K562 (cell line): ENCODE measurements at regions not wholly inside any gene's neighbourhood (a gene's known extent, or its start where the extent isn't known, plus 50 kb on each side); places are given as distances from the start of the nearest gene placed in this dataset.
A peak's percentile ranks its signal among the peaks of the same experiment; 100 is the strongest.

Experiments used
- ATAC-seq: fragments of 200-7000 bp; cut with Tn5 transposase; 3 replicates; pipeline ENCODE4 v1.9.1; 2020; ENCODE audit warnings: moderate library complexity
- BruUV-seq: library from RNA; stranded (reverse); fragments of 400-500 nt; replicated peaks from 2 replicates; lab custom pipeline; 2021; lab: Mats Ljungman, UMichigan
- CTCF ChIA-PET: fragments of 300-600 bp; formaldehyde crosslinking; extraction: SDS; loops from one replicate; lab custom pipeline; 2021; ENCODE audit warnings: low intra/inter-chr PET ratio; lab: Yijun Ruan, JAX
- POLR2A ChIA-PET: fragments of 300-600, 350-650 bp; sonication (Branson Sonifier 250); formaldehyde crosslinking; extraction: SDS; loops from one replicate; lab custom pipeline; 2021; ENCODE audit warnings: antibody characterized with exemption, inconsistent platforms; lab: Yijun Ruan, JAX
- DNase-seq, 4 experiments: peaks; one replicate each; pipeline versions ENCODE4 v3.0.0 to v3.0.0-alpha.2; 2011 to 2018; ENCODE audit warnings: low spot score in 3 of 4, mixed read lengths in 3 of 4; ENCODE audit errors: extremely low read depth in 1 of 4
- FAIRE-seq: peaks from 2 replicates; lab custom pipeline; 2011; peaks lifted over from hg19 to GRCh38; lab: Jason Lieb, UNC
- H2AFZ ChIP-seq: 2 replicates; pipeline ENCODE4 v1.6.0; 2011; ENCODE audit warnings: low read depth, low read length, control low read depth, inconsistent platforms
- H3K27ac ChIP-seq: fragments of 200-600 bp; 3 replicates; pipeline ENCODE4 v1.8.0; 2011; ENCODE audit warnings: low read depth, mild to moderate bottlenecking, control low read depth, inconsistent platforms, low read length, moderate library complexity, mixed read lengths; ENCODE audit errors: extremely low read depth
- H3K27me3 ChIP-seq, 2 experiments: fragments of 300-600 bp in 1 of 2; 2 replicates in 1 of 2; 3 replicates in 1 of 2; pipeline versions ENCODE4 v1.6.0 to v1.8.0; 2011; ENCODE audit warnings: inconsistent platforms in 2 of 2, low read length in 2 of 2, mild to moderate bottlenecking in 1 of 2, mixed read lengths in 1 of 2, moderate library complexity in 1 of 2; ENCODE audit not compliant: control insufficient read depth in 2 of 2, insufficient read depth in 2 of 2
- H3K36me3 ChIP-seq: fragments of 300-600 bp; 3 replicates; pipeline ENCODE4 v1.8.0; 2011; ENCODE audit warnings: mild to moderate bottlenecking, low read length, inconsistent platforms; ENCODE audit not compliant: control insufficient read depth, insufficient read depth
- H3K4me1 ChIP-seq, 2 experiments: fragments of 200-600 bp in 1 of 2; replicated peaks in 1 of 2; 2 replicates in 1 of 2; 3 replicates in 1 of 2; pipeline versions ENCODE4 v1.5.1 to v1.8.0; 2011; ENCODE audit warnings: inconsistent platforms in 2 of 2, low read length in 2 of 2, mild to moderate bottlenecking in 1 of 2, mixed read lengths in 1 of 2, moderate library complexity in 1 of 2; ENCODE audit not compliant: control insufficient read depth in 2 of 2, insufficient read depth in 2 of 2
- H3K4me2 ChIP-seq: 2 replicates; pipeline ENCODE4 v1.6.1; 2011; ENCODE audit warnings: low read length, control low read depth, inconsistent platforms, mixed read lengths; ENCODE audit not compliant: insufficient read depth
- H3K4me3 ChIP-seq: fragments of 200-600 bp; sonication (generic), shearing (Covaris generic); 2 replicates; pipeline ENCODE4 v1.5.1; 2016; ENCODE audit warnings: control low read depth, inconsistent platforms
- H3K79me2 ChIP-seq: fragments of 200-600 bp; 3 replicates; pipeline ENCODE4 v1.8.0; 2011; ENCODE audit warnings: low read length, inconsistent platforms; ENCODE audit not compliant: control insufficient read depth, insufficient read depth
- H3K9ac ChIP-seq, 2 experiments: 2 replicates each; pipeline versions ENCODE4 v1.6.0 to v1.6.1; 2011; ENCODE audit warnings: low read depth in 2 of 2, low read length in 2 of 2, control low read depth in 1 of 2, inconsistent platforms in 1 of 2, mild to moderate bottlenecking in 1 of 2, mixed read lengths in 1 of 2; ENCODE audit not compliant: insufficient read depth in 1 of 2
- H3K9me1 ChIP-seq: one replicate; pipeline ENCODE4 v1.6.0; 2011; ENCODE audit warnings: inconsistent platforms, mild to moderate bottlenecking, low read length, moderate library complexity; ENCODE audit not compliant: control insufficient read depth, insufficient read depth
- H3K9me3 ChIP-seq: replicated peaks from 2 replicates; pipeline ENCODE4 v1.5.1; 2011; ENCODE audit warnings: low read depth, low read length, inconsistent platforms; ENCODE audit not compliant: control insufficient read depth, insufficient read depth
- H4K20me1 ChIP-seq: replicated peaks from 2 replicates; pipeline ENCODE4 v1.6.1; 2011; ENCODE audit warnings: low read length, inconsistent platforms, mixed read lengths; ENCODE audit not compliant: control insufficient read depth, insufficient read depth
- BRD4 ChIP-seq: fragments of 200-600 bp; sonication (generic); IDR thresholded peaks from 2 replicates; pipeline ENCODE4 v1.6.1; 2017; ENCODE audit warnings: inconsistent platforms
- CHD1 ChIP-seq: fragments of 200-600 bp; sonication (generic); IDR thresholded peaks from one replicate; pipeline ENCODE4 v1.6.1; 2012; ENCODE audit warnings: mild to moderate bottlenecking, moderate library complexity, low read length, inconsistent platforms
- CHD4 ChIP-seq: fragments of 200-600 bp; sonication (generic); IDR thresholded peaks from 3 replicates; pipeline ENCODE4 v1.6.1; 2012; ENCODE audit warnings: low read depth, mild to moderate bottlenecking, mixed read lengths, low read length, inconsistent platforms; ENCODE audit not compliant: insufficient read depth, insufficient replicate concordance, poor library complexity, severe bottlenecking
- DMBX1 ChIP-seq: fragments of 250-450 bp; sonication (Bioruptor Pico); IDR thresholded peaks from 2 replicates; pipeline ENCODE4 v1.8.0; 2022; ENCODE audit warnings: inconsistent platforms, mild to moderate bottlenecking, moderate library complexity, borderline replicate concordance
- HNRNPK ChIP-seq: fragments of 200-400 bp; formaldehyde crosslinking; IDR thresholded peaks from one replicate; pipeline ENCODE4 v1.6.1; 2018; ENCODE audit warnings: mild to moderate bottlenecking, low read depth, low read length; ENCODE audit not compliant: poor library complexity, severe bottlenecking
- HNRNPL ChIP-seq: fragments of 200-400 bp; formaldehyde crosslinking; IDR thresholded peaks from 2 replicates; pipeline ENCODE4 v1.6.1; 2017; ENCODE audit warnings: low read depth, mild to moderate bottlenecking, low read length
- HNRNPLL ChIP-seq: fragments of 200-400 bp; formaldehyde crosslinking; IDR thresholded peaks from 2 replicates; pipeline ENCODE4 v1.6.1; 2017; ENCODE audit warnings: low read length, low read depth, mild to moderate bottlenecking; ENCODE audit not compliant: poor library complexity, severe bottlenecking
- MCM3 ChIP-seq: fragments of 450-650 bp; IDR thresholded peaks from 2 replicates; pipeline ENCODE4 v1.6.1; 2016
- NELFE ChIP-seq: IDR thresholded peaks from 2 replicates; pipeline ENCODE4 v1.6.1; 2011; ENCODE audit warnings: mild to moderate bottlenecking; ENCODE audit not compliant: insufficient read depth, insufficient read length
- RFX7 ChIP-seq: fragments of 250-450 bp; sonication (Bioruptor Pico); IDR thresholded peaks from 2 replicates; pipeline ENCODE4 v1.5.1; 2021; ENCODE audit warnings: mild to moderate bottlenecking
- RNF2 ChIP-seq: sonication (generic); IDR thresholded peaks from 2 replicates; pipeline ENCODE4 v1.6.1; 2016
- ZNF778 ChIP-seq: fragments of 450-650 bp; formaldehyde crosslinking; IDR thresholded peaks from 2 replicates; pipeline ENCODE4 v1.4.0; 2020; ENCODE audit warnings: mild to moderate bottlenecking, moderate library complexity
- ZNF79 ChIP-seq: fragments of 250-450 bp; sonication (Bioruptor Pico); IDR thresholded peaks from 2 replicates; pipeline ENCODE4 v1.4.0; 2020; ENCODE audit warnings: low read depth, mild to moderate bottlenecking, moderate library complexity
- WGBS: fragments of 100-300 bp; shearing (Covaris generic); methylation state at CpG from one replicate; pipeline ENCODE4 v1.1.6; 2016; ENCODE audit warnings: low coverage, mixed read lengths; ENCODE audit not compliant: insufficient coverage; ENCODE audit errors: missing lambda C conversion rate; 5-methylcytosine and 5-hydroxymethylcytosine counted together
- in situ Hi-C: fragments of 300-500 bp; cut with MboI; formaldehyde crosslinking; loops from 4 replicates; pipeline ENCODE4 v1.15.0; 2018; ENCODE audit warnings: inconsistent platforms, mixed read lengths
- intact Hi-C: fragments of 100-400 bp; cut with micrococcal nuclease; formaldehyde crosslinking; loops from 2 replicates; pipeline ENCODE4 v1.14.2; 2022
- TF ChIP-seq, protein P1 (sequence below): fragments of 450-650 bp; formaldehyde crosslinking; IDR thresholded peaks from 2 replicates; pipeline ENCODE4 v1.4.0; 2020; ENCODE audit warnings: mild to moderate bottlenecking, moderate library complexity
- TF ChIP-seq, protein P2 (sequence below): fragments of 450-650 bp; formaldehyde crosslinking; IDR thresholded peaks from 2 replicates; pipeline ENCODE4 v1.4.0; 2020; ENCODE audit warnings: mild to moderate bottlenecking

DNA sequence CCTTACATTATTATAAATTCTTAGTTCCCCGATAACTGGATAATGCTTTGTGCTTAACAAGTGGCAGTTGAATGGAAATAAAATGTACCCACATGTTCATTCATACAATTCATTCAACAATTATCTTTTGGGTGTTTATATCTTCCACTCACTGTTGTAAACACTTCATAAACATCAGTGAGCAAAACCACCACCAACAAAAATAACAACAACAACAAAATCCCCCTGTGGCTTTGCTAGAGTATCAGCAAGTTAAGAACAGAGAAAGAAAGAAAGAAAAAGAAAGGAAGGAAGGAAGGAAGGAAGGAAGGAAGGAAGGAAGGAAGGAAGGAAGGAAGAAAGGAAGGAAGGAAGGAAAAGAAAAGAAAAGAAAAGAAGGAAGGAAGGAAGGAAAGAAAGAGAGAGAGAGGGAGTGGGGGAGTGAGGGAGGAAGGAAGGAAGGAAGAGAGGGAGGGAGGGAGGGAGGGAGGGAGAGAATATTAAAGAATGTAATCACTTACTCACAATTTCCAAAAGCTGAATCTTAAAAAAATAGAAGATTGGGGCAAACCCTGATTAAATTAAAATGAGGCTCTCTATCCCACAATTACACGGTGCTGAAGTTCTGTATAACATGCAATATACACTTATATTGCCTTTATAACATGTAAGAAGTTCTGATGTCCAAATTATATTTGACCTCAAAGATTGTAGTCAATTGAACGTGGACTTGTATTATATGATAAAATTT, 2238.8 kb downstream of the LRRC4C start:
- Histone ChIP-seq H3K9me3 (no peaks in the 10 kb centered on the region), H4K20me1 (no peaks in the 10 kb centered on the region), H3K4me2 (no peak overlapping the region), H3K9ac (no peak overlapping the region), H3K79me2 (no peaks in the 10 kb centered on the region), H3K27me3 (no peaks in the 10 kb centered on the region), H3K27ac (no peak overlapping the region), H2AFZ (no peak overlapping the region), H3K4me1 (no peaks in the 10 kb centered on the region), H3K9me1 (no peaks in the 10 kb centered on the region), H3K36me3 (no peaks in the 10 kb centered on the region), H3K4me3 (no peak overlapping the region)
- intact Hi-C loops (no loop called here), in situ Hi-C loops (no loop called here)
- WGBS, result 4% methylated on average over 3 of the region's 3 CpGs
- ATAC-seq (no peak), DNase-seq (no peak), FAIRE-seq (no peak)
- CTCF ChIA-PET, result no interaction called here
- POLR2A ChIA-PET, result no interaction called here
- BruUV-seq, result no TSS peak
- no peak for TF ChIP-seq DMBX1 (CRISPR knock-in tag)
- TF ChIP-seq RFX7 (CRISPR knock-in tag), result no peak
- peak; percentile 31 for TF ChIP-seq HNRNPK
- TF ChIP-seq RNF2, result no peak

DNA sequence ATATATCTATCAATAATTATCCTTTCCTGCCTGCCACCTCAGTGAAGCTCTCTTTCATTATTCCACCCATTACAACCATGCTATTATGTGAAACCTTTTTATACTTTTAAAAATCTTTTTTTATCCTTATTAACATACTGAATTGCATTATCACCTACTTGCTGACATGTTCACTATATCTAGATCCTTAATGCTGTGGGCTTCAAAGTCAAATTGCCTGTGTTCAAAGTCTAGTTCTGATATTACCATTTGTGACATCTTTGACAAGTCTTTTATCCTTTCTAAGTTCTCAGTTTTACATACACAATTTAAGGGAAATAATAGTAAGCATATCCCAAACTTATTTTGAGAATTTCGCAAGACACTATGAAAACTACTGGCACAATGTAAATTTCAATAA, 2239.4 kb downstream of the LRRC4C start:
- ChIA-PET CTCF (no interaction called here), POLR2A (no interaction called here)
- in situ Hi-C loops, result no loop called here

More for the DNA sequence above, 2239.4 kb downstream of the LRRC4C start:
- Histone ChIP-seq H3K36me3 (no peaks in the 10 kb centered on the region), H3K27ac (no peak overlapping the region), H3K4me1 (no peaks in the 10 kb centered on the region), H4K20me1 (no peaks in the 10 kb centered on the region), H3K9me1 (no peaks in the 10 kb centered on the region), H3K9ac (no peak overlapping the region), H2AFZ (no peak overlapping the region), H3K4me3 (no peak overlapping the region), H3K79me2 (no peaks in the 10 kb centered on the region), H3K9me3 (no peaks in the 10 kb centered on the region), H3K27me3 (no peaks in the 10 kb centered on the region), H3K4me2 (no peak overlapping the region)
- 0% methylated on average over 1 of the region's 1 CpG for WGBS
- no TSS peak for BruUV-seq
- no peak for DNase-seq
- no peak for TF ChIP-seq CHD1
- TF ChIP-seq MCM3, result no peak
- TF ChIP-seq NELFE, result no peak
- no peak for TF ChIP-seq HNRNPLL
- no peak for TF ChIP-seq CHD4
- no peak for TF ChIP-seq ZNF79 (CRISPR knock-in tag)
- no peak for TF ChIP-seq HNRNPL
- TF ChIP-seq BRD4, result no peak
- no peak for TF ChIP-seq ZNF778 (CRISPR knock-in tag)
- TF ChIP-seq, protein P1, sequence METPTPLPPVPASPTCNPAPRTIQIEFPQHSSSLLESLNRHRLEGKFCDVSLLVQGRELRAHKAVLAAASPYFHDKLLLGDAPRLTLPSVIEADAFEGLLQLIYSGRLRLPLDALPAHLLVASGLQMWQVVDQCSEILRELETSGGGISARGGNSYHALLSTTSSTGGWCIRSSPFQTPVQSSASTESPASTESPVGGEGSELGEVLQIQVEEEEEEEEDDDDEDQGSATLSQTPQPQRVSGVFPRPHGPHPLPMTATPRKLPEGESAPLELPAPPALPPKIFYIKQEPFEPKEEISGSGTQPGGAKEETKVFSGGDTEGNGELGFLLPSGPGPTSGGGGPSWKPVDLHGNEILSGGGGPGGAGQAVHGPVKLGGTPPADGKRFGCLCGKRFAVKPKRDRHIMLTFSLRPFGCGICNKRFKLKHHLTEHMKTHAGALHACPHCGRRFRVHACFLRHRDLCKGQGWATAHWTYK, result no peak
- TF ChIP-seq, protein P2, sequence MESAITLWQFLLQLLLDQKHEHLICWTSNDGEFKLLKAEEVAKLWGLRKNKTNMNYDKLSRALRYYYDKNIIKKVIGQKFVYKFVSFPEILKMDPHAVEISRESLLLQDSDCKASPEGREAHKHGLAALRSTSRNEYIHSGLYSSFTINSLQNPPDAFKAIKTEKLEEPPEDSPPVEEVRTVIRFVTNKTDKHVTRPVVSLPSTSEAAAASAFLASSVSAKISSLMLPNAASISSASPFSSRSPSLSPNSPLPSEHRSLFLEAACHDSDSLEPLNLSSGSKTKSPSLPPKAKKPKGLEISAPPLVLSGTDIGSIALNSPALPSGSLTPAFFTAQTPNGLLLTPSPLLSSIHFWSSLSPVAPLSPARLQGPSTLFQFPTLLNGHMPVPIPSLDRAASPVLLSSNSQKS (CRISPR knock-in tag), result no peak
- intact Hi-C loops, result no loop called here
- no peak for FAIRE-seq
- no peak for ATAC-seq
